CD14-positive monocyte (primary cell): ENCODE measurements at regions not wholly inside any gene's neighbourhood (a gene's known extent, or its start where the extent isn't known, plus 50 kb on each side); places are given as distances from the start of the nearest gene placed in this dataset.

ENCODE experiments used
- DNase-seq, 3 donors: peaks; one replicate each; pipeline ENCODE4 v3.0.0-alpha.2; 2011 to 2022
- H2AFZ ChIP-seq: 2 replicates; pipeline ENCODE4 v1.6.0; 2012; ENCODE audit warnings: mild to moderate bottlenecking, low read depth, low read length, inconsistent platforms; ENCODE audit not compliant: insufficient read depth, poor library complexity, severe bottlenecking
- H3K27ac ChIP-seq, 2 donors: 1 replicate in 1 of 2; 2 replicates in 1 of 2; pipeline ENCODE4 v1.5.1; 2012 to 2013; ENCODE audit warnings: low read length in 2 of 2, control low read depth in 1 of 2, inconsistent platforms in 1 of 2, low read depth in 1 of 2, mild to moderate bottlenecking in 1 of 2
- H3K27me3 ChIP-seq, 2 donors: one replicate each; pipeline versions ENCODE4 v1.6.0 to v1.6.1; 2011 to 2013; ENCODE audit warnings: low read length in 2 of 2; ENCODE audit not compliant: control insufficient read depth in 2 of 2, insufficient read depth in 2 of 2
- H3K36me3 ChIP-seq, 2 donors: replicated peaks in 1 of 2; 1 replicate in 1 of 2; 2 replicates in 1 of 2; pipeline versions ENCODE4 v1.5.1 to v1.6.1; 2012 to 2013; ENCODE audit warnings: low read length in 2 of 2, control low read depth in 1 of 2, inconsistent platforms in 1 of 2, mild to moderate bottlenecking in 1 of 2; ENCODE audit not compliant: insufficient read depth in 2 of 2, control insufficient read depth in 1 of 2
- H3K4me1 ChIP-seq, 2 donors: 1 replicate in 1 of 2; 2 replicates in 1 of 2; pipeline versions ENCODE4 v1.5.1 to v1.6.1; 2012 to 2013; ENCODE audit warnings: low read length in 2 of 2, control low read depth in 1 of 2, inconsistent platforms in 1 of 2, mild to moderate bottlenecking in 1 of 2, moderate library complexity in 1 of 2; ENCODE audit not compliant: insufficient read depth in 2 of 2, control insufficient read depth in 1 of 2
- H3K4me2 ChIP-seq: replicated peaks from 2 replicates; pipeline ENCODE3; 2012; ENCODE audit warnings: low read length, moderate library complexity, mild to moderate bottlenecking; ENCODE audit not compliant: poor library complexity, severe bottlenecking; ENCODE audit errors: extremely low read depth
- H3K4me3 ChIP-seq, 3 experiments: fragments of 200-600 bp in 1 of 3; sonication (generic) in 1 of 3; replicated peaks in 1 of 3; 1 replicate in 2 of 3; 2 replicates in 1 of 3; pipeline ENCODE4 v1.5.1; 2011 to 2013; ENCODE audit warnings: low read length in 3 of 3, mild to moderate bottlenecking in 3 of 3, control low read depth in 2 of 3, low read depth in 2 of 3, inconsistent platforms in 1 of 3, moderate library complexity in 1 of 3
- H3K79me2 ChIP-seq: 2 replicates; pipeline ENCODE4 v1.6.0; 2012; ENCODE audit warnings: mild to moderate bottlenecking, control low read depth, inconsistent platforms, low read length, moderate library complexity; ENCODE audit not compliant: insufficient read depth
- H3K9ac ChIP-seq: 2 replicates; pipeline ENCODE4 v1.6.0; 2017; ENCODE audit warnings: low read length, mild to moderate bottlenecking; ENCODE audit not compliant: insufficient read depth, poor library complexity, severe bottlenecking
- H3K9me3 ChIP-seq, 2 donors: replicated peaks in 1 of 2; 1 replicate in 1 of 2; 2 replicates in 1 of 2; pipeline versions ENCODE4 v1.5.1 to v1.6.1; 2012 to 2013; ENCODE audit warnings: low read length in 2 of 2, control low read depth in 1 of 2; ENCODE audit not compliant: control insufficient read depth in 1 of 2, insufficient read depth in 1 of 2
- H4K20me1 ChIP-seq: 2 replicates; pipeline ENCODE4 v1.6.0; 2012; ENCODE audit warnings: mild to moderate bottlenecking, low read length, control low read depth, moderate library complexity; ENCODE audit not compliant: insufficient read depth
- H3K27ac Mint-ChIP-seq, 7 donors: one replicate each; pipeline ENCODE4 v1.8.0; 2020; ENCODE audit warnings: mild to moderate bottlenecking in 7 of 7, mixed read lengths in 7 of 7, moderate library complexity in 6 of 7, inconsistent platforms in 2 of 7
- H3K27me3 Mint-ChIP-seq, 3 donors: one replicate each; pipeline ENCODE4 v1.8.0; 2021 to 2022; ENCODE audit warnings: low read depth in 3 of 3, mild to moderate bottlenecking in 3 of 3, mixed read lengths in 3 of 3, moderate library complexity in 3 of 3, inconsistent platforms in 1 of 3
- H3K36me3 Mint-ChIP-seq, 2 donors: one replicate each; pipeline ENCODE4 v1.8.0; 2020; ENCODE audit warnings: mixed read lengths in 2 of 2, inconsistent platforms in 1 of 2, mild to moderate bottlenecking in 1 of 2
- H3K4me1 Mint-ChIP-seq: one replicate; pipeline ENCODE4 v1.8.0; 2020; ENCODE audit warnings: mild to moderate bottlenecking, mixed read lengths
- H3K4me3 Mint-ChIP-seq, 2 donors: one replicate each; pipeline ENCODE4 v1.8.0; 2020; ENCODE audit warnings: mild to moderate bottlenecking in 2 of 2, mixed read lengths in 2 of 2, moderate library complexity in 1 of 2
- H3K9me3 Mint-ChIP-seq, 7 donors: one replicate each; pipeline ENCODE4 v1.8.0; 2020 to 2022; ENCODE audit warnings: mixed read lengths in 7 of 7, mild to moderate bottlenecking in 6 of 7, moderate library complexity in 6 of 7, inconsistent platforms in 2 of 7
- WGBS: methylation state at CpG from one replicate; pipeline ENCODE4 v1.1.5; 2013; ENCODE audit warnings: missing lambda C conversion rate; ENCODE audit not compliant: insufficient coverage; 5-methylcytosine and 5-hydroxymethylcytosine counted together
- intact Hi-C, 2 donors: fragments of 100-400 bp; cut with micrococcal nuclease; formaldehyde crosslinking; loops; one replicate each; pipeline versions ENCODE4 v1.15.0 to v1.15.1; 2023
- TF ChIP-seq, protein P1 (sequence below): fragments of 200-600 bp; IDR thresholded peaks from one replicate; pipeline ENCODE4 v1.8.0; 2022; ENCODE audit warnings: antibody characterized with exemption, mild to moderate bottlenecking

- H3K4me1 ChIP-seq, result no peaks in the 10 kb centered on the region
- no peaks in the 10 kb centered on the region for H3K79me2 ChIP-seq
- no peak for DNase-seq
- no peak overlapping the region for H3K27ac ChIP-seq
- Mint-ChIP-seq H3K9me3 (peaks cover 0 to 2% (median 0%) of the 10 kb centered on the region in 7 donors), H3K27ac (peak overlapping the region in 1 of 7 donors; percentile 54), H3K4me1 (no peaks in the 10 kb centered on the region), H3K36me3 (no peaks in the 10 kb centered on the region), H3K4me3 (no peak overlapping the region), H3K27me3 (peaks cover 1 to 4% (median 1%) of the 10 kb centered on the region in 3 donors)
- H2AFZ ChIP-seq, result no peak overlapping the region
- H3K9ac ChIP-seq, result no peak overlapping the region
- WGBS, result 25% methylated on average over 5 of the region's 8 CpGs
- no peak overlapping the region for H3K4me3 ChIP-seq
- H3K4me2 ChIP-seq, result no peak overlapping the region
- H3K27me3 ChIP-seq, result no peaks in the 10 kb centered on the region
- H3K9me3 ChIP-seq, result no peaks in the 10 kb centered on the region
- H4K20me1 ChIP-seq, result no peaks in the 10 kb centered on the region
- H3K36me3 ChIP-seq, result no peaks in the 10 kb centered on the region
- intact Hi-C loops, result no loop called here
- TF ChIP-seq, protein P1, sequence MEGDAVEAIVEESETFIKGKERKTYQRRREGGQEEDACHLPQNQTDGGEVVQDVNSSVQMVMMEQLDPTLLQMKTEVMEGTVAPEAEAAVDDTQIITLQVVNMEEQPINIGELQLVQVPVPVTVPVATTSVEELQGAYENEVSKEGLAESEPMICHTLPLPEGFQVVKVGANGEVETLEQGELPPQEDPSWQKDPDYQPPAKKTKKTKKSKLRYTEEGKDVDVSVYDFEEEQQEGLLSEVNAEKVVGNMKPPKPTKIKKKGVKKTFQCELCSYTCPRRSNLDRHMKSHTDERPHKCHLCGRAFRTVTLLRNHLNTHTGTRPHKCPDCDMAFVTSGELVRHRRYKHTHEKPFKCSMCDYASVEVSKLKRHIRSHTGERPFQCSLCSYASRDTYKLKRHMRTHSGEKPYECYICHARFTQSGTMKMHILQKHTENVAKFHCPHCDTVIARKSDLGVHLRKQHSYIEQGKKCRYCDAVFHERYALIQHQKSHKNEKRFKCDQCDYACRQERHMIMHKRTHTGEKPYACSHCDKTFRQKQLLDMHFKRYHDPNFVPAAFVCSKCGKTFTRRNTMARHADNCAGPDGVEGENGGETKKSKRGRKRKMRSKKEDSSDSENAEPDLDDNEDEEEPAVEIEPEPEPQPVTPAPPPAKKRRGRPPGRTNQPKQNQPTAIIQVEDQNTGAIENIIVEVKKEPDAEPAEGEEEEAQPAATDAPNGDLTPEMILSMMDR, result no peak
Measured at GRCh38 chr15:88987934-88988671, 74.9 kb upstream of the MFGE8 start.

- H3K4me3 ChIP-seq, result no peak overlapping the region
- no peak for DNase-seq
- no peak overlapping the region for H3K27ac ChIP-seq
- Mint-ChIP-seq H3K27ac (no peak overlapping the region), H3K36me3 (no peaks in the 10 kb centered on the region), H3K27me3 (peaks cover 1 to 4% (median 3%) of the 10 kb centered on the region in 3 donors), H3K4me1 (no peaks in the 10 kb centered on the region), H3K9me3 (peaks cover 0 to 2% (median 0%) of the 10 kb centered on the region in 7 donors), H3K4me3 (no peak overlapping the region)
- H4K20me1 ChIP-seq, result no peaks in the 10 kb centered on the region
- no peaks in the 10 kb centered on the region for H3K27me3 ChIP-seq
- intact Hi-C loops, result no loop called here
- no peaks in the 10 kb centered on the region for H3K9me3 ChIP-seq
- WGBS, result 100% methylated on average over 2 of the region's 5 CpGs
- H2AFZ ChIP-seq, result no peak overlapping the region
- no peaks in the 10 kb centered on the region for H3K36me3 ChIP-seq
- H3K79me2 ChIP-seq, result no peaks in the 10 kb centered on the region
- H3K4me2 ChIP-seq, result no peak overlapping the region
- TF ChIP-seq, protein P1, result no peak
- no peaks in the 10 kb centered on the region for H3K4me1 ChIP-seq
- no peak overlapping the region for H3K9ac ChIP-seq
Measured at GRCh38 chr15:88989578-88989977, 76.4 kb upstream of the MFGE8 start.
